OCI-LY7 (cell line): ENCODE measurements at regions not wholly inside any gene's neighbourhood (a gene's known extent, or its start where the extent isn't known, plus 50 kb on each side); places are given as distances from the start of the nearest gene placed in this dataset.

Experiments used
- BruUV-seq: library from RNA; stranded (reverse); fragments of 400-500 nt; replicated peaks from 2 replicates; lab custom pipeline; 2021; lab: Mats Ljungman, UMichigan
- CTCF ChIA-PET: fragments of 300-600 bp; sonication (Branson Sonifier 250); formaldehyde crosslinking; loops from one replicate; lab custom pipeline; 2022; ENCODE audit warnings: antibody characterized with exemption; ENCODE audit not compliant: unreplicated experiment; lab: Charles Lee
- POLR2A ChIA-PET: fragments of 300-600 bp; sonication (Branson Sonifier 250); formaldehyde crosslinking; loops from one replicate; lab custom pipeline; 2022; ENCODE audit warnings: antibody characterized with exemption; lab: Charles Lee
- DNase-seq: peaks from one replicate; pipeline ENCODE4 v3.0.0-alpha.2; 2015; ENCODE audit warnings: low spot score
- H2AFZ ChIP-seq: fragments of 200-600 bp; sonication (generic), shearing (Covaris generic); 2 replicates; pipeline ENCODE4 v1.6.1; 2014; ENCODE audit warnings: mild to moderate bottlenecking, antibody characterized with exemption, low read length, moderate library complexity
- H3K27ac ChIP-seq: fragments of 200-600 bp; sonication (generic); 2 replicates; pipeline ENCODE4 v1.5.1; 2014; ENCODE audit warnings: mixed run types, low read depth, mild to moderate bottlenecking, moderate library complexity, low read length, inconsistent platforms; ENCODE audit not compliant: poor library complexity, severe bottlenecking
- H3K36me3 ChIP-seq: fragments of 200-600 bp; sonication (generic); 2 replicates; pipeline ENCODE4 v1.6.1; 2014; ENCODE audit warnings: mild to moderate bottlenecking, antibody characterized with exemption, low read length, moderate library complexity, mixed read lengths; ENCODE audit not compliant: insufficient read depth
- H3K4me1 ChIP-seq: fragments of 200-600 bp; sonication (generic); 2 replicates; pipeline ENCODE4 v1.5.1; 2014; ENCODE audit warnings: mild to moderate bottlenecking, low read length; ENCODE audit not compliant: insufficient read depth, poor library complexity, severe bottlenecking
- H3K4me2 ChIP-seq: fragments of 200-600 bp; sonication (generic); 2 replicates; pipeline ENCODE4 v1.6.1; 2014; ENCODE audit warnings: mild to moderate bottlenecking, low read length
- H3K4me3 ChIP-seq: fragments of 200-600 bp; sonication (generic); 2 replicates; pipeline ENCODE4 v1.5.1; 2014; ENCODE audit warnings: mild to moderate bottlenecking, low read depth, low read length; ENCODE audit not compliant: poor library complexity, severe bottlenecking
- H3K79me2 ChIP-seq: fragments of 200-600 bp; sonication (generic); 2 replicates; pipeline ENCODE4 v1.6.1; 2016; ENCODE audit warnings: low read depth, mild to moderate bottlenecking, low read length, moderate library complexity, mixed read lengths; ENCODE audit not compliant: insufficient read depth
- H3K9me2 ChIP-seq: fragments of 200-600 bp; sonication (generic); 2 replicates; pipeline ENCODE4 v1.6.1; 2016; ENCODE audit warnings: mild to moderate bottlenecking, low read length, mixed read lengths; ENCODE audit not compliant: insufficient read depth
- H3K9me3 ChIP-seq: fragments of 200-600 bp; sonication (generic); 2 replicates; pipeline ENCODE4 v1.6.1; 2014; ENCODE audit warnings: mild to moderate bottlenecking, mixed run types, low read length, mixed read lengths
- H4K20me1 ChIP-seq: fragments of 200-600 bp; sonication (generic); 2 replicates; pipeline ENCODE4 v1.6.1; 2014; ENCODE audit warnings: mild to moderate bottlenecking, antibody characterized with exemption, low read length, moderate library complexity, mixed read lengths; ENCODE audit not compliant: insufficient read depth
- CTCF ChIP-seq: fragments of 200-600 bp; sonication (generic); conservative IDR thresholded peaks from 2 replicates; pipeline ENCODE4 v1.5.1; 2014; ENCODE audit warnings: mild to moderate bottlenecking, antibody characterized with exemption, low read length, moderate library complexity, mixed read lengths
- EZH2phosphoT487 ChIP-seq: fragments of 200-600 bp; sonication (generic); IDR thresholded peaks from 2 replicates; pipeline ENCODE4 v1.6.1; 2018; ENCODE audit warnings: low read depth, borderline replicate concordance, mild to moderate bottlenecking, mixed run types, antibody characterized with exemption, low read length, moderate library complexity, mixed read lengths
- intact Hi-C: fragments of 100-400 bp; cut with micrococcal nuclease; formaldehyde crosslinking; loops from one replicate; pipeline ENCODE4 v1.10.0; 2022; ENCODE audit not compliant: unreplicated experiment

DNA sequence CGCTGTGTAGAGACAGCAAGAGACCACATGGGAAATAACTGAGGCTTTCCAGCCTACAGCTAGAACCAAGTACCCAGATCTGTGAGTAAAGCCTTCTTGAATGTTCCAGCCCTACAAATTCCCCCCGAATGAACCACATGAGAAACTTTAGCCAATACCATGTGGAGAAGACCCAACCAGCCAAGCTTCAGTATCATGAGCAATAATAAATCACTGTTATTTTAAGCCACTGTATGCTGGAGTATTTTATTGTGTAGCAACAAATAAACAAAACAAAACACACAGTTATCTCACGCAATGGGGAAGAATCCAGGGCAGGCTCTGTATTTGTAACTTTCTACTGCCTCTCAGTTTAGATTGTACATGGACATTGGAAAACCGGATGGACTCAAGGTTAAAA, 426.2 kb downstream of the CDH11 start:
- POLR2A ChIA-PET, result no interaction called here
- H2AFZ ChIP-seq, result no peak overlapping the region
- DNase-seq, result no peak
- no peak overlapping the region for H3K4me3 ChIP-seq
- H3K79me2 ChIP-seq, result no peaks in the 10 kb centered on the region
- intact Hi-C loops, result no loop called here
- no peaks in the 10 kb centered on the region for H3K9me3 ChIP-seq
- H3K27ac ChIP-seq, result no peak overlapping the region
- no peak overlapping the region for H3K4me2 ChIP-seq
- no peaks in the 10 kb centered on the region for H3K36me3 ChIP-seq
- BruUV-seq, result no TSS peak
- CTCF ChIA-PET, result no interaction called here
- H3K4me1 ChIP-seq, result no peaks in the 10 kb centered on the region
- no peaks in the 10 kb centered on the region for H4K20me1 ChIP-seq
- no peaks in the 10 kb centered on the region for H3K9me2 ChIP-seq
- no peak for TF ChIP-seq CTCF

DNA sequence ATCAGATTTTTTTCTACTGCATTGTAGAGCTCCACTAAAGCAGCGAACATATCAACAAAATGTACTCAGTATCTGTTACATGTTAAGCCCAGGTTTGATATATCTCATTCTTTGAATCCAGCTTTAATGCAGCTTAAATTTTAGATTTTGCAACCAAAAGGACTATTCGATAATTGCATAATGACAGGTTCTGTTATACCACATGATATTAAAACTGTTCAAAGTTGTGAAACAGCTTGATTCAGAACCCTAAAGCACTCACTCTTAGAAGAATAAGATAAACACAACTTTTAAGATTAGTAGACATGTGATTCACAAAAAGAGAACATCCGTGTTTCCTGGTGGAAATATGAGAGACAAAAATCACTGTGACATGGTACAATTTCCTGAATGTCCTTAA, 427.9 kb downstream of the CDH11 start:
- Histone ChIP-seq H3K9me2 (no peaks in the 10 kb centered on the region), H3K27ac (no peak overlapping the region), H3K9me3 (no peaks in the 10 kb centered on the region), H4K20me1 (no peaks in the 10 kb centered on the region), H3K4me3 (no peak overlapping the region), H3K36me3 (no peaks in the 10 kb centered on the region), H2AFZ (no peak overlapping the region), H3K4me2 (no peak overlapping the region), H3K79me2 (no peaks in the 10 kb centered on the region), H3K4me1 (no peaks in the 10 kb centered on the region)
- ChIA-PET CTCF (no interaction called here), POLR2A (no interaction called here)
- BruUV-seq, result no TSS peak
- no peak for TF ChIP-seq EZH2phosphoT487
- TF ChIP-seq CTCF, result no peak
- DNase-seq, result no peak
- intact Hi-C loops, result no loop called here

GRCh38 chr16:64687786-64688185, 434.1 kb downstream of the CDH11 start:
- BruUV-seq, result no TSS peak
- POLR2A ChIA-PET, result interaction anchor here (0.6 to 1.0 kb wide), 3 partner anchors 97 to 351 kb away, joined by 3 to 5 read pairs (median 3); no protein-coding TSS in a partner anchor
- Histone ChIP-seq H3K9me2 (no peaks in the 10 kb centered on the region), H3K4me3 (no peak overlapping the region), H3K4me1 (no peaks in the 10 kb centered on the region), H4K20me1 (no peaks in the 10 kb centered on the region), H3K36me3 (no peaks in the 10 kb centered on the region), H2AFZ (no peak overlapping the region), H3K27ac (no peak overlapping the region), H3K79me2 (no peaks in the 10 kb centered on the region), H3K4me2 (no peak overlapping the region), H3K9me3 (no peaks in the 10 kb centered on the region)
- CTCF ChIA-PET, result no interaction called here
- TF ChIP-seq EZH2phosphoT487 (no peak), CTCF (no peak)
- intact Hi-C loops, result no loop called here
- no peak for DNase-seq
